Aorta (tissue), 5 donors: ENCODE measurements at regions not wholly inside any gene's neighbourhood (a gene's known extent, or its start where the extent isn't known, plus 50 kb on each side); places are given as distances from the start of the nearest gene placed in this dataset.

Source experiments
- ATAC-seq: fragments of 200-7000 bp; cut with Tn5 transposase; one replicate; pipeline ENCODE4 v1.9.1; 2022; ENCODE audit warnings: moderate library complexity; ENCODE audit not compliant: low FRiP score
- DNase-seq, 2 donors: peaks; one replicate each; pipeline ENCODE4 v3.0.0-alpha.2; 2020
- H3K27ac ChIP-seq, 2 donors: one replicate each; pipeline ENCODE4 v1.5.1; 2013; ENCODE audit warnings: low read length in 2 of 2, mild to moderate bottlenecking in 2 of 2, moderate library complexity in 2 of 2, control low read depth in 1 of 2, inconsistent platforms in 1 of 2, low read depth in 1 of 2
- H3K27me3 ChIP-seq, 2 donors: one replicate each; pipeline ENCODE4 v1.6.1; 2013; ENCODE audit warnings: control low read depth in 1 of 2, low read length in 1 of 2, mild to moderate bottlenecking in 1 of 2, moderate library complexity in 1 of 2; ENCODE audit not compliant: insufficient read depth in 2 of 2, control insufficient read depth in 1 of 2
- H3K36me3 ChIP-seq, 2 donors: one replicate each; pipeline ENCODE4 v1.6.1; 2013; ENCODE audit warnings: control low read depth in 1 of 2, low read length in 1 of 2, mild to moderate bottlenecking in 1 of 2; ENCODE audit not compliant: insufficient read depth in 2 of 2, control insufficient read depth in 1 of 2
- H3K4me1 ChIP-seq, 2 donors: one replicate each; pipeline ENCODE4 v1.6.1; 2013; ENCODE audit warnings: low read length in 2 of 2, control low read depth in 1 of 2, mild to moderate bottlenecking in 1 of 2, moderate library complexity in 1 of 2; ENCODE audit not compliant: insufficient read depth in 2 of 2, control insufficient read depth in 1 of 2
- H3K4me3 ChIP-seq, 2 donors: one replicate each; pipeline ENCODE4 v1.5.1; 2013; ENCODE audit warnings: low read length in 2 of 2, control low read depth in 1 of 2, mild to moderate bottlenecking in 1 of 2
- H3K9me3 ChIP-seq: one replicate; pipeline ENCODE4 v1.6.1; 2013; ENCODE audit warnings: mild to moderate bottlenecking, low read length; ENCODE audit not compliant: control insufficient read depth
- WGBS, 2 donors: extraction: QIAGEN DNeasy Blood & Tissue Kit; methylation state at CpG; one replicate each; pipeline ENCODE4 v1.1.7; 2013; 5-methylcytosine and 5-hydroxymethylcytosine counted together
- intact Hi-C, 2 donors: fragments of 100-400 bp; cut with DNase I; formaldehyde crosslinking; loops; one replicate each; pipeline versions ENCODE4 v1.14.2 to v1.15.0; 2022
- donor health status: healthy with polysubstance abuse.
- donor health status: Bipolar disorder and iron deficiency.
- donor health status: DM: no; HTN: no; CAD: no.
- donor health status: DM: no; HTN: no; CAD: no.
- donor health status: DM: yes; HTN: yes; CAD: no.

DNA sequence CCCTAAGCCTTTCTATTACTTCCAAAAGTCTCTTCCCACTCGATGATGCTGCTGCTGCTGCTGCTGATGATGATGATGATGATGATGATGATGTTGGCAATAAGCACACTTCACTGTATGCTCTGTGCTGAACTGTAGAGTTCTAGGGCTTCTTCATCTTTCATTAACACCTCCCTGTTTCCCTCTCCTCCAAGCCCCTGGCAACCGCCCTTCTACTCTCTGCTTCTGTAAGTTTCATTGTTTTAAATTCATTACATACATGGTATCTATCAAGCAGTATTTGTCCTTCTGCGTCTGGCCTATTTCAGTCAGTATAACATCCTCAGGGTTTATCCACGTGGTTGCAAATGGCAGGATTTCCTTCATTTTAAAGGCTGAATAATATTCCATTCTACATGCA, 100.2 kb downstream of the THBS2 start:
- H3K36me3 ChIP-seq = no peaks in the 10 kb centered on the region
- no peaks in the 10 kb centered on the region for H3K27me3 ChIP-seq
- peaks cover 0 to 2% of the 10 kb centered on the region in 2 donors for H3K4me1 ChIP-seq
- ATAC-seq (no peak), DNase-seq (no peak)
- no peak overlapping the region for H3K4me3 ChIP-seq
- H3K27ac ChIP-seq = no peak overlapping the region
- WGBS, 2 donors = 96 to 98% methylated on average over 4 of the region's 4 CpGs
- intact Hi-C loops = no loop called here
- H3K9me3 ChIP-seq = no peaks in the 10 kb centered on the region

DNA sequence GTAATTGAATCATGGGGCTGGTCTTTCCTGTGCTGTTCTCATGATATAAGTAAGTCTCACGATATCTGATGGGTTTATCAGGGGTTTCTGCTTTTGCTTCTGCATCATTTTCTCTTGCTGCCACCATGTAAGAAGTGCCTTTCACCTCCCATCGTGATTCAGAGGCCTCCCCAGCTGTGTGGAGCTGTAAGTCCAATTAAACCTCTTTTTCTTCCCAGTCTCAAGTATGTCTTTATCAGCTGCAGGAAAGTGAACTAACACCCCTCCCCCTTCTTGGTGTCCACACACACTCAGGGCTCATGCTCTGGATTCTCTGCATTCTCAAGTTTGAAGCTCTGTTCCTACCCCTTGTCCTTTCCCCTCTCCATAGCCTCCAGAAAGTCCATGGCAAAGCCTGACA, 107.1 kb downstream of the THBS2 start:
- intact Hi-C loops = no loop called here
- no peaks in the 10 kb centered on the region for H3K27me3 ChIP-seq
- H3K4me1 ChIP-seq = peaks cover 0 to 2% of the 10 kb centered on the region in 2 donors
- ATAC-seq = no peak
- H3K36me3 ChIP-seq = no peaks in the 10 kb centered on the region
- no peak overlapping the region for H3K4me3 ChIP-seq
- no peak overlapping the region for H3K27ac ChIP-seq
- DNase-seq = no peak
- WGBS, 2 donors = 87 to 89% methylated on average over 2 of the region's 2 CpGs
- no peaks in the 10 kb centered on the region for H3K9me3 ChIP-seq

DNA sequence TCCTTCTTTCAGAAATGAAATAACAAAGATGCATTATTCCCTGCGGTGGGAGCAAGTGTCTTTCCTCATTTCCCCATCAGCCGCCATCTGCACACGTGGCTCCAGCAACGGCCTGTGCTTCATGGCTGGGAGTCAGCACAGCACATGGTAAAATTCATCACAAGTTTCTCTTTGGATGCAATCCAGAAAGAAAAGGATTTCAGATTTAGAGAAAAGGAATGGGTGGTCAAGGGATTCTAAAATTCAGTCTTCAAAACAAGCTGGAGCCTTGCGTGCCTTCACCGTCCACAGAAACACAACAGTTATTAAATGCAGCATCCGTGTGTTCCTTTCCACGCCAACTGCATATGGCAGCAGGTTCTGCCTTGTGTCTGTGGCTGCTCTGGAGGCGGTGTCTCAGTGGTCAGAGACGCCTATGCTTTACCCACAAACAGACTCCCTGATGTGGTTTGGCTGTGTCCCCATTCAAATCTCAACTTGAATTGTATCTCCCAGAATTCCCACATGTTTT, 107.6 kb downstream of the THBS2 start:
- H3K27ac ChIP-seq = no peak overlapping the region
- no peaks in the 10 kb centered on the region for H3K36me3 ChIP-seq
- H3K4me1 ChIP-seq = peaks cover 2 to 3% of the 10 kb centered on the region in 2 donors
- intact Hi-C loops = no loop called here
- no peaks in the 10 kb centered on the region for H3K9me3 ChIP-seq
- no peak overlapping the region for H3K4me3 ChIP-seq
- DNase-seq (no peak), ATAC-seq (no peak)
- 77% methylated on average over 10 of the region's 10 CpGs for WGBS, 2 donors
- no peaks in the 10 kb centered on the region for H3K27me3 ChIP-seq

DNA sequence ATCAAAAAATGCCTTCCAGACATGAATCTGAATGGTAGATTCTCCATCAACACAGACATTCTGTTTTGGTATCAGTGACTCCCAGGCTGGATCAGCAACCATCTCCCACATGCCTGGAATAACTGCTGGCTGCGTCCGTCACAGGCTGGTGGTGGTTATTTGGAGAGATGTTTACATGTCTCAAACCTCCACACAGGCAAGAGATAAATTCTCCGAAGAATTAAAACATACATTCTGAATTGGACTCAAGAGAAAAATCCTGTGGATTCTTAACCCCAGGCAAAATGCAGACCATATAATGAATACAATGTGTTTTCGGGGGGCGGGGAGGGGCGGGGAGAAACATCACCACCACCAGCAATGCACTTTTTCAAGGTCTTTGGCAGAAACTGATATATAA, 108.2 kb downstream of the THBS2 start:
- Histone ChIP-seq H3K27ac (no peak overlapping the region), H3K9me3 (no peaks in the 10 kb centered on the region), H3K27me3 (no peaks in the 10 kb centered on the region), H3K4me3 (no peak overlapping the region), H3K4me1 (peaks cover 2 to 6% of the 10 kb centered on the region in 2 donors), H3K36me3 (no peaks in the 10 kb centered on the region)
- WGBS, 2 donors = 88 to 89% methylated on average over 6 of the region's 6 CpGs
- no peak for DNase-seq
- intact Hi-C loops = no loop called here
- no peak for ATAC-seq

DNA sequence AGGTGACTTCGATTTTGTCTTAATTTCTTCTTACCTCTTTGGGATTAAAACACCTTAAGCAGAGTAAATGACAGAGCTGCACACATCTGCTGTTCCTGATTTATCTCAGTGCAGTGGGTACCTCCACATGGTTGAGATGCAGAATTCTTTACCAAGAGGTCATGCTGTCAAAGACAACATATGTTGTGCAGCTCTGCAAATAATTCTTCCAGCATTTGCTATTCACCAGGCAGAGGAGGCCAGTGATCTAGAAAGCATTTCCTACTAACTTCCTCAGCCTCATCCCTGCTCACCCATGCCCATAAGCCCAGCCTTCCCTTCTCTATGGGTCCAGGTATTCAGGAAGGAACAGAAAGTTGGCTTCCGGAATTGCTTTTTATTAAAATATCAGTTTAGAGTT, 109.3 kb downstream of the THBS2 start:
- ATAC-seq = no peak
- no peaks in the 10 kb centered on the region for H3K36me3 ChIP-seq
- no peak overlapping the region for H3K27ac ChIP-seq
- intact Hi-C loops = no loop called here
- no peaks in the 10 kb centered on the region for H3K9me3 ChIP-seq
- DNase-seq = no peak
- no peaks in the 10 kb centered on the region for H3K27me3 ChIP-seq
- H3K4me3 ChIP-seq = no peak overlapping the region
- WGBS, 2 donors = 93 to 95% methylated on average over 2 of the region's 2 CpGs
- H3K4me1 ChIP-seq = peaks cover 2 to 6% of the 10 kb centered on the region in 2 donors

DNA sequence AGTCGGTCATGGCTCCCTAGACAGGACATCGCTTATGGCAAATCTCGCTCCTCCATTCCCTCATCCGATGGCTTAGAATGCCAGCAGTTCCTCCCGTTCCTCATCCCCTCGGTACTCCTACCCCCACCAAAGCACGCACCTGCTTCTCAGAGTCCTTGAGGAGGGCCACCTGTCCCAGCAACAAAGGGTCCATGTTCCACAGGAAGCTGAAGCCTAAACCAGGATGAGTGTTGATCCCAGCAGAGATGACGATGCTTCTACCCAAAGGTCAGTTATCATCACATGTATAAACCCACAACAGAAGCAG, 111.2 kb downstream of the THBS2 start:
- no peak for DNase-seq
- Histone ChIP-seq H3K4me1 (peaks cover 2 to 6% of the 10 kb centered on the region in 2 donors), H3K9me3 (no peaks in the 10 kb centered on the region), H3K4me3 (no peak overlapping the region), H3K27ac (peak overlapping the region in 1 of 2 donors; percentile 43), H3K36me3 (no peaks in the 10 kb centered on the region), H3K27me3 (no peaks in the 10 kb centered on the region)
- intact Hi-C loops = no loop called here
- no peak for ATAC-seq
- WGBS, 2 donors = 55 to 59% methylated on average over 8 of the region's 8 CpGs

DNA sequence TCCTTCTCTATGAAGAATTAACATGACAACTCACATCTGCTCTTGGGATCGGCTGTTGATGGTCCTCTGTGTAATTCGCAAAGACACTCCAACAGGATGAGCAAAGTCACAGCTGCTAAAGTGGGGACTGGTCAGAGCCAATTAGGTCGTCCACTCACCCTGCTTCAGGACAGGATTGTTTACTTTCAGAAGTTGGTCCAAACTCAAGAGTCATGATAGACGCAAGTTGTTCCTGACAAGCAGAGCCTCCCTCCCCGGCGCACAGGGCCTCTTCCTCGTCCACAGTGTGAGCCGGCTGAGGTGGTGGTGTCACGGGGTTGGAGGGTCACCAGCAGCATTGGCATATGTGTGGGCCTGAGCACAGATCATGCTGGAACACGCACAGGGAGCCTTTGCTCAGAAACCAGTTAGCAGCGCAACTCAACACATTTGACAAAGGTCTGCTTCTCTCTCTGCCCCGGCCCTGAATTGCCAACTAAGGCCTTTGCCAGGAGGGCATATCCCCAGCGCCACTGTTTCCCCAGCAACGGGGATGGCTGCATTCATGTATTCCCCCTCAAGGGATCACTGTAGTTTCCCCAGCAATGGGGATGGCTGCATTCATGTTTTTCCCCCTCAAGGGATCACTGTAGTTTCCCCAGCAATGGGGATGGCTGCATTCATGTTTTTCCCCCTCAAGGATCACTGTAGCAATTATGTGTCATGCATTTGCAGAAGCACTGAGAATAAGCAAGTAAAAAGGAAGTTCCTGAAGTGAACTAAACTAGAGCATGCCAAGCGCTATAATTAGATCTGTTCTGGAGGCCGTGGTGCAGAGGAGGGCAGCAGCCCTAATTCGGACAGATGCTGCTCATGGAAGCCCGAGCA, 111.7 kb downstream of the THBS2 start:
- Histone ChIP-seq H3K9me3 (no peaks in the 10 kb centered on the region), H3K4me3 (no peak overlapping the region), H3K27me3 (no peaks in the 10 kb centered on the region), H3K36me3 (no peaks in the 10 kb centered on the region), H3K4me1 (peaks cover 2 to 6% of the 10 kb centered on the region in 2 donors), H3K27ac (peak overlapping the region; percentile 10 to 63)
- 5 to 13% methylated on average over 18 of the region's 18 CpGs for WGBS, 2 donors
- DNase-seq (no peak), ATAC-seq (peak; percentile 85)
- intact Hi-C loops = no loop called here

DNA sequence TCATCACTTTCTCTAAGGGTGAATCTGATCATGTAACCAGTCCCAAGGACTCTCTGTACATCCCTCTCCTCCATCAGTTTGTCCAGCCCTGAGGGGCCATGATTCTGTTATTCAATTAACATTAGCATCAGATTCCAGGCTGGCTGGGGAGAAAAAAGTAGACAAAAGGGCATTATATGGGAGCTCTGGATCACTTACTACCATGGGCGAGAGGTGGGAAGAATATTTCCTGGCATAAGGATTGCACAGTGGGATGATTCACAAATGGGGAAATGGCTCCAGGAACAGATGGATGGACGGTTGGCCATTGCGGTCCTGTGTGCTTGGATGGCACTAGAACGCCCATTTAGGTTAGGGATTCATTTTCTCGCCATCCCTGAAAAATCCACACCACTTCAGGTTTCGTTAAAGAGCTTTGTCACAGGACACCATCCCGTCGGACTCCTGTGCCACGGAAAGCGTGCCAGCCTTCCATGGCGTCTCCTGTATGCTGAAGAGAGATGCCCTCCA, 112.6 kb downstream of the THBS2 start:
- H3K27ac ChIP-seq = peak overlapping the region; percentile 10 to 28
- no peaks in the 10 kb centered on the region for H3K27me3 ChIP-seq
- no peak overlapping the region for H3K4me3 ChIP-seq
- H3K4me1 ChIP-seq = peaks cover 2 to 6% of the 10 kb centered on the region in 2 donors
- ATAC-seq (no peak), DNase-seq (no peak)
- intact Hi-C loops = no loop called here
- no peaks in the 10 kb centered on the region for H3K36me3 ChIP-seq
- H3K9me3 ChIP-seq = no peaks in the 10 kb centered on the region
- 76 to 88% methylated on average over 11 of the region's 11 CpGs for WGBS, 2 donors
